ENCODE measurements at regions not wholly inside any gene's neighbourhood (a gene's known extent, or its start where the extent isn't known, plus 50 kb on each side); places are given as distances from the start of the nearest gene placed in this dataset.

DNA sequence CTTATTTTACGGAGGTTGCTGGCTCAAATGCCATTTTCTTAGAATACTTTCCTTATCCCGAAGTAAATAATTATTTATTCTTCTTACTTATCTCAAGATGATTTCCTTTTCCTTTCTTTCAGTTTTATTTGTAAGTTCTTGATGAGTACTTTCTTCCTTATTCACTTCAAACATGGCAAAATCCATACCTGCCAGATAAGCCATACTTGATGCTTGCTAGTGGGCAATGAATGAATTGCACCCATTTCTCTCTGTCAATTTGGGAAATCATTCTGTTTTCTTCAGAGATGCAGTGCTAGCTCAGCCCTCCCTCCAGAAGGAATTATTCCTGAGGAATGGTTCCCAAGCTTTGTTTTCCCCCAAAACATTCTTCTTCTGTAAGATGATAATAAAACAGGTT, 598.3 kb downstream of the SPRY1 start:
- DNase-seq (ENCODE audit: low spot score) = no peak

DNA sequence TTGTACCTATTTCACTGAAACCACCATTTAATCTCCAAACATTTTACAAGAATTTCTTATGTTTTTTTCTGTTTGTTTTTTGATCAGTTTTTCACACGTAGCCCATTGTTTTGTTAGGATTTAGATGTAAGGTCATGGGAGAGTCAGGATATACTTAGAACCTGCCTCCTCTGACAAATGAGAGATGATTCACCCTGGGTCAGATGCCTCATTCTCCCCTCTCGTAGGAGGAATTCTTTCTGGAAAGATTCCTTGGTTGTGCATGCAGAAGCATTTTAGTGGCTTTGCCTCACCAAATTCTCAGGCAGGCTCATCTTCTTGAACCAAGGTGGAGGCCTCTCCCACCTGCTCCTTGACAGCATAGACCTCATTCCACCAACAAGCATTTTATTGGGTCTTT, 599.3 kb downstream of the SPRY1 start:
- DNase-seq (ENCODE audit: low spot score) = no peak

DNA sequence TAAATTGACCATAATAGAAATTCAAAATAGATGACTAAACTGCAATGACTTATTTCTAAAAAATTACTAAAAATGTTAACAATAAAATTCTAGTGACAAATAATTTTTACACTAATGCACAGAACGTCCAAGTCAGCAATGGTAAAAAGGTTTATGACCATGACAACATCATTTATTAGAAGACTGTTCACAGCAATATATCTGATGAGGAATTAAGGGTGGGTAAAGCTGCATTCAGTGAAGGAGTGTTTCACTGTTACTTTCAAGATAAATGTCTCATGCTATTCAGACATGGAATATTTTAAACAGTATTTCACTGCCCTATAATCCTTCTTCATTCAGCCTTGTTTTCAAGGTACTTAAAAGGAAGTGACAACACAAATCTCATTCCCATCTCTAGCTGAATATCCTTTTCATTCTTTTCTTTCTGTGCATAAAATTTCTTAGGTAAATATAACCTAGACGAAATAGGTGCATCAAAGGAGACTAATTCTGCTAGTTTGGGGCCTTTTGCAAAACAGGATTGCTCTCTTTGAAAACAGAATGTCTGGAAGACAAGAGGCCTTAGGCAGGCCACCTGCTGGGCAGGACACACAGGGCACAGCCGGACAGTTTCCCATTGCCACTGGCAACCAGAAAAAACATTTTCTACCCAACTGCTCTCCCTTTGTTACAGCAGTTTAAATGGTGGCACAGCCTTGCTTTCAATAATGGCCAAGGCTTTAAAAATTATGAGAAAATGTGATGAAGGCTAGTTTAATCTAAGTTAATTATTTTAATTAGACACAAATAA, 600.3 kb downstream of the SPRY1 start:
- no peak for DNase-seq (ENCODE audit: low spot score)

DNA sequence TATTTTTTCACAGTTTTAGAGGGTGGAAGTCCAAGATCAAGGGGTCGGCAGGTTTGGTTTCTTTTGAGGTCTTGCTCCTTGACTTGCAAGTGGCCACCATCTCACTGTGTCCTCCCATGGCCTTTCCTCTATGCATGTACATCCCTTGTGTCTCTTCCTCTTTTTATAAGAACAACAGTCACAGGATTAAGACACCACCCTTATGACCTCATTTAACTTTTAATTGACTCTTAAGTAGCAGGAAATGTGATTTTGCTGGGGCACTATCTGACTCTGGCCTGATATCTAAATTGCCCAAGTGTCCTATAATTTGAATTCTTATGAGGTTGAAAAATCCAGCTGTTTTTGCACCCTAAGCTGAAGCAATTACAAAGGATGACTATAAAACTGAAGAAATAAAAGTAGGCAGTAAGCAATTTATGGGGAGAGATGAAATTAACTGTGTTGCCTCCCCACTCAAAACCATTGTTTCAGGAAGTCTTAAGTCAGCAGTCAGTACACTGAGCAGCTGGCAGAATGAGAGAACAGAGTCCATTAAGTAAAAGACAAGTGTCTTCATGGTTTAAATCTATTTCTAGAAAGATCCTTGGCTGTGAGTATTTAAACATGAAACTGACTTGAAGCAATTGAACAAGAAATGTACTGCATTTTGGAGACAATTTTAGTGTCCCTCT, 601.3 kb downstream of the SPRY1 start:
- no peak for DNase-seq (ENCODE audit: low spot score)

DNA sequence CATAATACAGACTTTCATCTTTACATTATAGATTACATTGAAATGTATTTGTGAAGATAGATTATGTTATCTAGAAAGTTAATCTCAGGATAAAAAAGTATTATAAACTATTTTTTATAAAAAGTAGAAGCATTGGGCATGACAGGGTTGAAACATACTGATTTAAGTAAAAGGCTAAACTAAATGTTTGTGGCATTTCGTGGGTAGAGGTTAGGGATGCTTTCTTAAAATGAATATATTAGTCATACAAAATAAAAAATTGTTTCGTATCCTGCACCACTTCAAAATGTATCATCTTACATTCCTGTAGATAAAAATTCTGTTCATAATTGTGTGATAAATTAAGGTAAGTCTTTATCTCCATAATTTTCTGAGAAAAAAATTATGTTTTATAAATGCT, 603.6 kb downstream of the SPRY1 start:
- DNase-seq (ENCODE audit: low spot score) = no peak

- no peak for DNase-seq (ENCODE audit: low spot score)
Observed at GRCh38 chr4:124015766-124016165, 619.2 kb downstream of the SPRY1 start.

- DNase-seq (ENCODE audit: low spot score) = no peak
Observed at GRCh38 chr4:124017185-124017785, 620.7 kb downstream of the SPRY1 start.

DNA sequence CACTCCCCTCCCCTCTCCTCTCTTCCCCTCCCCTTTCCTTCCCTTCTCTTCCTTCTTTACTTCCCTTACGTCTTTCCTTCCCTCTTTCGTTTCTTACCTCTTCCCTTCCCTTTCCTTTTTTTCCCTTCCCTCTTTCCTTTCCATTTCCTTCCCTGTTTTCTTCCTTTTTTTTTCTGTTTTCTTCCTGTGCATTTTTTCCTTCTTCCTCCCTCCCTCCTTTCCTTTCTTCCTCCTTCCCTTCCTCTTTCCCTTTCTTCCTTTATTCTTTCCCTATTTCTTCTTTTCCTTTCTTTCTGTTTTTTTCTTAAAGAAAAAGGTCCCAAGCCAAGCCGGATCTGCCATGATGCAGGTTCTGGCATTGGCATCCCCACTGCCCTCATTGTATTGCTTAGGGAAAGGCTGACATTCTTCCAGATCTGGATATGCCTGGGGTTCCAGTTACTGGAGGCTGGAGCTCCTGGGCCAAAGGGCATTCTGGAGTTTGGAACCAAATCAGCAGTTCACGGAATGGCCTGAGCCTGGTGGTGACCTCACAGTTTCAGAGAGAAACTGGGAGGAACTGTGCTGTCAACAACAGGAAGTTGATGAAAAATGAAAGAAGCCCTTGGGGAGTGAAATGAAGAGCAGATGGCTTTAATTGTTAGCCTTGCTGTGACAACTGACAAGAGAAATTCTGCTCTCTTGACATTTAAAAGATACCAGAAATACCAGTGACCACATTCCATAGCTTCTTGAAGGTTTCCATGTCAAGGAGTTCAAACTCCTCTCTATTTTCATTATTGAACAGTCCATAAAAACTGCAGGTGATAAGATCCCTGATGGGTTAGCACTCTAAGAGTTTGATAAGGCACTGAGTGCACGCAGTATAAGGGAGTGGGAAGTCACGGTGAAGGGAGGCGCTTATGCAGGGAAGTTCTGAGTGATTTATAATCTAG, 622.1 kb downstream of the SPRY1 start:
- DNase-seq (ENCODE audit: low spot score) = no peak

GRCh38 chr4:124019749-124020549, 623.4 kb downstream of the SPRY1 start:
- no peak for DNase-seq (ENCODE audit: low spot score)

- DNase-seq (ENCODE audit: low spot score) = no peak
Observed at GRCh38 chr4:124025000-124025399, 628.4 kb downstream of the SPRY1 start.

- no peak for DNase-seq (ENCODE audit: low spot score)
Observed at GRCh38 chr4:124025428-124025827, 628.8 kb downstream of the SPRY1 start.

DNA sequence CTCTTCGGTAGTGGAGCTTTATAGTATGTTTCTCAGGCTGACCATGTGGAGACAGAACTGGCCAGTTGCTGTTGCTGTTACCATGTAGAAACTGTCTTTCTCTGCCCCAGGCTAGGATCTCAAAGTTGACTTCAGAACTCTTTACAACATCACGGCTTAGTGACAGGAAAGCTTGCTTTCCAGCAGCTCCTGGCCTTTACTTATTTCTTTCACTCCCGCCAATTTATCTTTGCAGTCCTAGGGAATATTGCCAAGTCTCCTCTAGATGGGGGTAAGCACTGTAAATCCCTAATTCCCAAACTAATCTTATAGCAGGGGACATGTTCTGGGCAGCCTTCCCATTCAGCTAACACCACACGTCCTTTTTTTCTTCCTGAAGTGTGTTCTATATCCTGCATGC, 631.6 kb downstream of the SPRY1 start:
- DNase-seq (ENCODE audit: low spot score) = no peak

DNA sequence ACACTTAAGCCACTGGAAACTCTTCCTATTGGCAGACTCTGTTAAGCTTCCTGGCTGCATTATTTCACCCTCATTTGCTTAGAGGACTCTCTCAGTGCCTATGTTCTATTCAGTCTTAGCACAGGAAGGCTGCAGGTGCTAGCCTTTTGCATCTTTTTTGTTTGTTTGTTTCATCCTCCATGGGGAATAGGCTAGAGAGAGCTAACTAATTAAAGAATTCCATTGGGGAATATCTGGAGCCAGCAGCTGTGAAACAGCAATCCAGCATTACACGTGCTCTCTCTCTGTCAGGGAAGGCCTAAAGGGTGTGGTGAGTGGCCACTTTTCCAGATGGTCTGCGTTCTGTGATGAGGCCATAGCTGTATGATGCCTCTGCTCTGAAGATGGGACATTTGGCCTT, 633.6 kb downstream of the SPRY1 start:
- no peak for DNase-seq (ENCODE audit: low spot score)

- DNase-seq (ENCODE audit: low spot score) = no peak
Observed at GRCh38 chr4:124032035-124032434, 635.4 kb downstream of the SPRY1 start.

- DNase-seq (ENCODE audit: low spot score) = no peak
Observed at GRCh38 chr4:124035364-124036041, 638.9 kb downstream of the SPRY1 start.

DNA sequence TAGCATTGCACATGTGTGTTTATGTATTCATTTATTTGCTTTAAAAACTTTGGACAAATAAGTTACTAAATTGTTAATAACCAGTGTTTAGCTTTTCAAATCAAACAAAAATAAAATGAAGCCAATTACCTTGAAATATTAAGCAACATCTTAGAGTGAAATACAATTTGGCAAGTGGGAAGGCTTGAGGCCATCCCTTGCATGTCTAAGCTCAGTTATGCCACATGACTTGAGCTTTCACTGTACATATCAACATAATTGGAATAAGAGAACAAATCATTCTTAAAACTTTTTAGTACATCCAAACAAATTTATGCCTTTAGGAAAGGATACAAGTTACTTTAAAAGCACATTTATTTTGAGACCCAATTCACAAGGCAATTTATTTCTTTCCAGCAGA, 640.6 kb downstream of the SPRY1 start:
- no peak for DNase-seq (ENCODE audit: low spot score)

- no peak for DNase-seq (ENCODE audit: low spot score)
Observed at GRCh38 chr4:124044330-124044729, 647.7 kb downstream of the SPRY1 start.

- no peak for DNase-seq (ENCODE audit: low spot score)
Observed at GRCh38 chr4:124044867-124045266, 648.3 kb downstream of the SPRY1 start.

DNA sequence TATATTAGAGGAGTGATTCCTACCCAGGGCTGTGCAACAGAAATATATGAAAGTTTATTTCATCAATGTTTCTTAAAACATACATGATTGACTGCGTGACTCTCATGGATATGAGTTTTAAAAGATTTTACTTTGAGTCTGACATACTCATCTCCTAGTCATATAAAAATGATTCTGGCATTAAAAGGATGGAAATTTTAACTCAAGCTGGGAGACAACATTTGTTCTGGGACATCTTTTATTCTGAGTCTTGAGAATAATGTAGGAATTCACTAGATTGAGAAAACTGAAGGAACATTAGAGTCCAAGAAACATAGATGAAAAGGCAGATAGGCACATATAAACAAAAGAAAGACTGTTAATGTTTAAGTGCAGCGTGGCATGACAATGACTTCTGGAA, 649.6 kb downstream of the SPRY1 start:
- DNase-seq (ENCODE audit: low spot score) = no peak

DNA sequence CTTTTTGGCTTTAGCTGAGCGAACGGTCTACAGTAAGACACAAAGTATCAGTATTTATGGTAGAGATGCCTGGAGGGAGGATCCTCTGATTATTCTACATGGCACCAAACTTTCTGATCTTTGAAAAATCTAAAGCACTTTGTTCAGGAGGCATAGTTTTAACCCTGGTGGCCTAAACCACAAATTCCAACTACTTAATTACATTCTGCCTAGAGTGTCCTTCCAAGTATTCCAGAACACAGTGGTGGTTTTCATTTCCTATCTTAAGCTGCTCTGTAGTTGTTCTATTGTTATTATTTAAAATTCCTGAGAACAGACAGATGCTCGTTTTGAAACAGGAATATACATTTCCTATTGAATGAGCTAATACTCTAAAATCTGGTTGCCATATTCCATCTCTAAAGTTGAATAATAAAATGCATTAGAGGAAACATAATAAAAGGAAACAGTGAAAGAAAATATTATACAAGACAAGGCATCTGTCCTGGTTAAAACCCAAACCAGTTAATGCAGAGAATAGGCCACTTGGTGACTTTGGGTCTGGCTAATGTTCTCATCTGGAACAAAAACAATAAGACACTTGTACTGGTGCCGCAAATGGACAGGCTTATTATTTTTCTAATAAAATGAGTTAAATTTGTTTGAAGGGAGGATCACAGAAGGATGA, 657.4 kb downstream of the SPRY1 start:
- no peak for DNase-seq (ENCODE audit: low spot score)
